NCI-H187 (cell line): ENCODE measurements at regions not wholly inside any gene's neighbourhood (a gene's known extent, or its start where the extent isn't known, plus 50 kb on each side); places are given as distances from the start of the nearest gene placed in this dataset.
A peak's percentile ranks its signal among the peaks of the same experiment; 100 is the strongest.
"Not testable (repeated sequence)": the region's sequence is repeated elsewhere in the genome, so short reads cannot be mapped to it uniquely, and the experiment has no call there.

ENCODE experiments used
- DNase-seq, 2 experiments: peaks; one replicate each; lab custom pipeline; 2025; lab: John Stamatoyannopoulos, UW

- DNase-seq, result no peak
Observed at GRCh38 chr6:139886396-139886795, 511.9 kb upstream of the CITED2 start.

GRCh38 chr6:139885909-139886308 lies 511.5 kb upstream of the CITED2 start:
- DNase-seq, result no peak

- DNase-seq, result no peak
Observed at GRCh38 chr6:139883776-139884175, 509.3 kb upstream of the CITED2 start.

DNA sequence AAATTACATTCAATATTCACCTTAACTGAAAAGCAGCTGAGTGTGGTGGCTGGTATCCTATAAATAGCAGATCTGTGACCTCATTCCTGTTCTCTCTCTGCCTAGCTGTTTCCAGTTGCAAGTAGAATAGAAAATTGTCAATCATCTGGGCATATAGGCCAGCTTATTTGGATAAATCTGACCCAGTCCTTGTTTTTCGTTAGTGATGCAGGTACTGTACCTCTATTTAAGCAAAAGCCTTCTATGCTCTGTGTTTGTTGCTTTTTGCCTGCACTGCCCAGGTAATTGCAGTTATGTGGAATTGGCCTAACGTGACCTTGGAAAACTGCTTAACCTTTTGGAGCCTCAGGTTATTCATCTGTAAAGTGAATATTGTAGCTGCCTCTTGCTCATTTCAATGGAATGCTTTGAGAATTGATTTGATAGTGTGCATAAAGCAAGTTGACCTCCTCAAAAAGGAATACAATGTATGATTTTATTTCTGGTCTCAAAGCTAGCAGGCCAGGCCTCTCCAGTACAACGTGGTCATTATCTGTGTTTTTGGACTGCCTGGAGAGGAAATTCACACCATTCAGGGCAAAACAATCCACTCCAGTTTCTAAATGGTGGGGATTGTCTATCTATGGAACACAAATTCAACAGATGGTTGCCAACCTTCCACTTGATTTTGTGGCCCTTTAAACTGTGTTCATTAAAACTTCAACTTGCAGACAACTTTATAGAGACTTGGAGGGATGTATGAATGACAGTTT lies 508.7 kb upstream of the CITED2 start:
- DNase-seq, result no peak

DNA sequence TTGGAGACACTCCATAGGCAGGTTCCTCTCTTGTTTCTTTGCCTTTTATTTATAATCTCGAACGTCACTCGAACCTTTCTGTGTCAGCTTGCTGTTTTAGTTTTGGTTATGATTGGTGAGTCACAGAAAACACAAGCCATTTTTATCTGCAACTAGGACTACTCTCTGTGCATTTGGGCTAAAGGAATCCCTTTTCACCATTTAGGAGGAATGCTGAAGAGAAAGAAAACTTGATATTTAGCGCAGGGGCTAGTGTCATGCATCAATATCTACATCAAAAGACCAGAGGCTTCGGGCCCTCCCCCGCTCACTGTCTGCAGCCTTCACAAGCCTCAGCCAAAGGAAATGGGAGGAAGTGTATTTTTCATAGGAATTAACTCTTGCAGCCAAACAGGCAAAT lies 507.8 kb upstream of the CITED2 start:
- DNase-seq, result no peak

GRCh38 chr6:139881728-139882211 lies 507.3 kb upstream of the CITED2 start:
- peak in 1 of 2 experiments; percentile 8 for DNase-seq

GRCh38 chr6:139881236-139881635 lies 506.8 kb upstream of the CITED2 start:
- no peak for DNase-seq

GRCh38 chr6:139879823-139880356 lies 505.4 kb upstream of the CITED2 start:
- DNase-seq, result no peak

GRCh38 chr6:139879241-139879640 lies 504.8 kb upstream of the CITED2 start:
- DNase-seq, result not testable (repeated sequence)

GRCh38 chr6:139877828-139878405 lies 503.5 kb upstream of the CITED2 start:
- no peak for DNase-seq

GRCh38 chr6:139872665-139873064 lies 498.2 kb upstream of the CITED2 start:
- DNase-seq, result no peak

DNA sequence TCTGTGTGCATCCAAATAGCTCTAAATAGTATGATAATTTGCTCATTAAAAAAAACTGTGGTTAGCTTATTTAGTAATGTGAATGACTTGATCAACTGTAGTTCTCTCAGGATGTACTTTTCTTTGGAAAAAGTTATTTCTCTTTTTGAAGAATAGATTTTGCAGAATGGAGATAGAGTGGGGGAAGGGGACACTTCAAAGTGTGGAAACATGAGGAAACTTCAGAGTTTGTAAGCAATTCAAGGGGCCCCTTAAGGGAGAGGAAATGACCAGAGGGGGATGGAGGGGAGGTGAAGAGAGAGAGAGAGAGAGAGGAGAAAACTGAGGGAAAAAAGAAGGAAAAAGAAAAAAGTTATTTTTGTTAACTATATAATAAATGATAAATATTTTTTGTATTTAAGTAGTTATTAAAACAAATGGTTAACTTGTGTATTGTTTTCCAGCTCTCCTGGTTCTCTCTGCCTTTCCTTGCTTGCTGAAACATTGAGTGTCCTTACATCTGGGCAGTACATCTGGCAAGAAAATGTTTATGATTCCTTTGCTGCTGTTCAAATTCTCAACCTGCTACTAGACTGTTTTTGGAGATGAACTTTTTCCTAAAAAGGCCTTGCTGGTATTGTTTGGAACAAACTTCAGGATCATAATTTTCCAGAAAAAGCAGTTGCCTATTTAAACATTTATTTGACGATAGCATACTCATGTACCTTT lies 497.5 kb upstream of the CITED2 start:
- DNase-seq, result no peak

GRCh38 chr6:139871165-139871710 lies 496.8 kb upstream of the CITED2 start:
- DNase-seq, result no peak

GRCh38 chr6:139868576-139868975 lies 494.1 kb upstream of the CITED2 start:
- DNase-seq, result no peak

- no peak for DNase-seq
Observed at GRCh38 chr6:139863964-139864363, 489.5 kb upstream of the CITED2 start.

GRCh38 chr6:139863346-139863745 lies 488.9 kb upstream of the CITED2 start:
- DNase-seq, result no peak

DNA sequence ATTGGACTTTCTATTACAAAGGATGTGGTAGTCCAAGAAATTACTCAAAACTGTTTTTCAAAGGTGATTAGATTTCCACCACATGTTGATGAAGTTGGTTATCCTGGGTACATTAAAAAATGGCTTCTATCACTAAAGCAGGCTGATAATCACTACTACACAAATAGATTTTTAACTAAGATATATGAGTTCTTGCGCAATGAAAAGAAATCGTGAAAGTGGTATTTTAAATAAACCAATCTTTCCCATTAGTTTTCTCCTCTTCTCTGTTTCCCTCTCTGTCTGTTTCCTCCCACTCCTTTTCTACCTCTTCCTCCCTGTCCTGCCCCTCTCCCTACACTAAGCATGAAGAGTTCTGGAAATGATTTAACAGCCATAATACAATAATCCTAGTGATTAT lies 487.9 kb upstream of the CITED2 start:
- DNase-seq, result no peak

GRCh38 chr6:139860203-139860602 lies 485.8 kb upstream of the CITED2 start:
- DNase-seq, result no peak

GRCh38 chr6:139858429-139858828 lies 484.0 kb upstream of the CITED2 start:
- no peak for DNase-seq

DNA sequence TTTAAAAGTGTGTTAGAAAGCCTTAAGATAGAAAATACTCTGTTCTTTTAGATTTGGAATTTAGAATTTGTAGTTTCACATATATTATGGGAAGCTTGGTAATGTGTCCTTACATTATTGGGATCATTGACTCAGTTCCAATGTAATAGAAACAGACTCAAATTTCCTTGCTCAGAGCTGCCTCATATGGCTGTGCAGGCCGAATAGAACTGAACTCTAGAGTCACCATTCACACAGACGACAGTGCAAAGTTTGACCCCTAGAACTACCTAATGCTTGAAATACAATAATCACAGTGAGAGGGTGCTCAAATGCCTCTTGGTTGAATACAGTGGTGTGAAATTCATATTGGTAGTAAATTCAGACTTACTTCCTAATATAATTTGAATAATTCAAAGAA lies 482.7 kb upstream of the CITED2 start:
- DNase-seq, result no peak

GRCh38 chr6:139856562-139856961 lies 482.1 kb upstream of the CITED2 start:
- no peak for DNase-seq

GRCh38 chr6:139855671-139856311 lies 481.3 kb upstream of the CITED2 start:
- DNase-seq, result no peak
